NCI-H1436 (cell line): ENCODE measurements at regions not wholly inside any gene's neighbourhood (a gene's known extent, or its start where the extent isn't known, plus 50 kb on each side); places are given as distances from the start of the nearest gene placed in this dataset.
A peak's percentile ranks its signal among the peaks of the same experiment; 100 is the strongest.
"Not testable (repeated sequence)": the region's sequence is repeated elsewhere in the genome, so short reads cannot be mapped to it uniquely, and the experiment has no call there.

ENCODE experiments used
- DNase-seq: peaks from one replicate; lab custom pipeline; 2025; lab: John Stamatoyannopoulos, UW

DNA sequence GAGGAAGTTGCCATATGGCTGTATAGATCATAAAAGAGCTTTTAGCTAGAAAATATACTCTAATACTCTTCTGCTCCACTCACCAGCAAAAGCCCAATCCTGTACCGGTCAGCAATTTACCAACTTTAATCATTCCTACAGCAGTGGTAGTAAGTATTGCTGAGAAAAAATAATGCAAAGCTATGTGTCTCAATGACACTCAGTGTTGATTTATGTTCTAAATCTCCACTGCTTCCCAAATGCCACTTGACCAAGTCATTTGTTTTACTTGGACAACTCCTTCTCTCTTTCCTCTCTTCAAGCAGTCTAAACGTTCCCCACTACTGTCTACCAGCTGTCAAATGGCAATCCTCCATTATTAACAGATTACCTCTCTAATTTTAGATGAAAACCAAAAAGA lies 201.8 kb upstream of the GK2 start:
- no peak for DNase-seq

GRCh38 chr4:79607979-79608378 lies 200.0 kb upstream of the GK2 start:
- no peak for DNase-seq

DNA sequence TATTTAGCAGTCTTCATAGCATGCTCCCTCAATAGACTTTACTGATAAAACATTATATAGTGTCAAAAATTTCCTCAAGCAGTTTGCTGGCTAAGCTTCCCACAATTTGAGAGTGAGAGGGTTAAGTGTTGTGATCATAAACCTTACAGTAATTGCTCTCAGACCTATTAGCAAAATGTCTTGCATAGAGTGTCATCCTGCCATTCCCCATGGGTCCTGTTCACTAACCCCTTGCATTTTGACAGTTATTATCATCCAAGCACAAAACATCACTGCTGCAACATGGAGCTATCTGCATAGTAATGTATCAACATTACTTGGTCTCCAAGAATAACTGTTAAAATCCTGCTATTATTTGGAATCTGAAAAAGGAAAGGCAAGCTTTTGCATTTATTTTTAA lies 196.1 kb upstream of the GK2 start:
- DNase-seq, result no peak

GRCh38 chr4:79603681-79604080 lies 195.7 kb upstream of the GK2 start:
- no peak for DNase-seq

- no peak for DNase-seq
Measured at GRCh38 chr4:79599691-79600090, 191.7 kb upstream of the GK2 start.

GRCh38 chr4:79598801-79599200 lies 190.8 kb upstream of the GK2 start:
- DNase-seq, result no peak

DNA sequence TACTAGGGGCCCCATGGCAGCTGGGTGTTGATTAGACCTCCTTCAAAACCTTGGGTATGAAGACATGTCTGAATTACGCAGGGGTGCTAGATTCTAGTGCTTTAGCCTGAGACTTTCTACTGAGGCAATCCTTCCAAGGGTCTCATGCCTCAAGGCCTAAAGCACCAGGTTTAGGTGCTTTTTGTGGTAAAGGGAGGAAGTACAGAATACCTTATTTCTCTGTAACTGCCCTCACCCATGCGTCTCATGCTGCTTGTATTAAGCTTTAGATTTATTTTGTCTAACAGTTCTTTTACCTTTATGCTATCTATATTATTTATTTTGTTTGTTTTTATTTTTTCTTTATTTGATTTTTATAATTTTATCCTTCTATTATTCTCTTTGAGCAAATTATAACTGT lies 190.2 kb upstream of the GK2 start:
- DNase-seq, result no peak

- no peak for DNase-seq
Measured at GRCh38 chr4:79597266-79597665, 189.2 kb upstream of the GK2 start.

DNA sequence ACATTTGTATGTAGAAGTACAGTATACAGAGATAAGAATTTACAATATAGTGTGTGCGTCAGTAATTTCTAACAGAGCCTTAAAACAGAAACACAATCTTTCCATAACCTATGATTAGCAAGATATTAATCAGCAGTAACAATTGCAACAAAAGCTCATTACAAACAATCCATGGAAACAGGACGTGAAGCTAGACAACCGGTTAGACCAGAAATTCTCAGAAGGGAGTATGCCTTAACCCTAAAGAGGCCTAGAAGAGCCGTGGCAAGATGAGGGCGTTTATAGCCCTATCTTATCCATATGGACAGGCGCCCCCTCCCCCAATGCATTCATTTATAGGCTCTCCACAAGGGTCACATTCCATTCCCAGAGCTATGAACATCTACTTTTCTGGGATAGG lies 184.2 kb upstream of the GK2 start:
- not testable (repeated sequence) for DNase-seq

DNA sequence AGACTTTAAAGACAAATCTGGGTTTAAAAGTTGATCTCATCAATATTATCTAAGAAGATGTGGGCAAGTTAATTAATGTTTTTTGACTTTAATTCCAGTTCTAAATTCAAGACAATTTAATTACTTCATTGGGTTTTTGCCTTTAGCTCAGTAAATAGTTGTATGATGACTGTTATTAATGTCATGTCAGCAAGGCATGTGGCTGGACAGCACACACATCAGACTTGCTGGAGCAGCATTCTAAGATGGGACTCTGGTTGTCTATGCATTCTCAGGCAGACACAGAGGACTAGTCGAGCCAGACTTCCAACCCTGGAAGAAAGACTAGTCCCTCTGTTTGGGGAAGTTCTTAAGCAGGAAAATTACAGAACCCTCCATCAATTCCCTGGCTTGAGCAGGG lies 180.7 kb upstream of the GK2 start:
- DNase-seq, result no peak

DNA sequence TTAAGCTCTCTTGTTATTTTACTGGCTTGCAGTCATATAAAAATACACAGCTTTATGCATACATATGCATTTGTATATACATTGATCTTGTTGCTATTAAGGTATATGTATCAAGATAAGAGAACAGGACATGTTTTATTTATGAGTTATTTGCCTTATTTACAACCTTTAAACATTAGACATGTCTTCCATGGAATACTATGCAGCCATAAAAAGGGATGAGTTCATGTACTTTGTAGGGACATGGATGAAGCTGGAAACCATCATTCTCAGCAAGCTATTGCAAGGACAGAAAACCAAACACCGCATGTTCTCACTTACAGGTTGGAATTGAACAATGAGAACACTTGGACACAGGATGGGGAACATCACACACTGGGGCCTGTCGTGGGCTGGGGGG lies 179.2 kb upstream of the GK2 start:
- DNase-seq, result not testable (repeated sequence)

DNA sequence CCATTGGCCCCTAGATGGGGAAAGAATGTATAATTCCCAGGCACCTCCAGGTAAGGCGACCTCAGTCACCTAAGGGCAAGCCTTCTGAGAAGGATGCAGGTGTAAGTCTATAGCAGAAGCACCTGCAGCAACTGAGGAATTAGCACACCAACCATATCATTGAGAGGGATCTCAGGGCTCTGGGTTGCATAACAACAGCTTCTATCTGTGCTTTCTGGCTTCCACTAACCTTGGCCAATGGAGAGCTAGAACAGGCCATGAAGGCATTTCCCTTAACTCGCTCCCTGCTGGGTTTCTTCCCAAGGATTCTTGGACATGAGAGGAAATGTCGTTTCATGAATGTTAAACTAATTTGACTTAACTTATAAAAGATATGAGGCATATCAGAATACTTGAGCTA lies 177.8 kb upstream of the GK2 start:
- no peak for DNase-seq

DNA sequence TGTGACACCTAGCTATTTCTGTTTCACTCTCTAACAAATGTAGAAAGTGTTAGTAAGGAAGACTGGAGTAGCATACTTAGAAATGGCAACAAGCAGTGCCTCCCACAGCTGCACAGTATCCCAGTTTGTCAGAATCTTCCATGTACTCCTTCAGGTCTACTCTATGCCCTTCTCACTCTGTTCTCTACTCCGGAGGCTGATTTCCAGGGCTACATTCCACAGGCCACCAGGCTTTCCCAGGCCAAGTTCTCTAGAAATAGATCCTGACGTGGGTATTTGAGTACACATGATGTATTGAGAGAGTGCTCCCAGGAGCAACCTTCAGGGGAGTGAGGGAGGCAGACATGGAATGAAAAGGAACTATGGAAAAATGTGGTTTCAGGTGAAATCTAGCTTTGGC lies 177.3 kb upstream of the GK2 start:
- DNase-seq, result no peak

- no peak for DNase-seq
Measured at GRCh38 chr4:79584902-79585301, 176.9 kb upstream of the GK2 start.

- DNase-seq, result no peak
Measured at GRCh38 chr4:79584352-79584751, 176.3 kb upstream of the GK2 start.

- no peak for DNase-seq
Measured at GRCh38 chr4:79578606-79579005, 170.6 kb upstream of the GK2 start.

- peak; percentile 32 for DNase-seq
Measured at GRCh38 chr4:79576429-79576753, 168.4 kb upstream of the GK2 start.

- DNase-seq, result no peak
Measured at GRCh38 chr4:79575709-79576428, 167.8 kb upstream of the GK2 start.

DNA sequence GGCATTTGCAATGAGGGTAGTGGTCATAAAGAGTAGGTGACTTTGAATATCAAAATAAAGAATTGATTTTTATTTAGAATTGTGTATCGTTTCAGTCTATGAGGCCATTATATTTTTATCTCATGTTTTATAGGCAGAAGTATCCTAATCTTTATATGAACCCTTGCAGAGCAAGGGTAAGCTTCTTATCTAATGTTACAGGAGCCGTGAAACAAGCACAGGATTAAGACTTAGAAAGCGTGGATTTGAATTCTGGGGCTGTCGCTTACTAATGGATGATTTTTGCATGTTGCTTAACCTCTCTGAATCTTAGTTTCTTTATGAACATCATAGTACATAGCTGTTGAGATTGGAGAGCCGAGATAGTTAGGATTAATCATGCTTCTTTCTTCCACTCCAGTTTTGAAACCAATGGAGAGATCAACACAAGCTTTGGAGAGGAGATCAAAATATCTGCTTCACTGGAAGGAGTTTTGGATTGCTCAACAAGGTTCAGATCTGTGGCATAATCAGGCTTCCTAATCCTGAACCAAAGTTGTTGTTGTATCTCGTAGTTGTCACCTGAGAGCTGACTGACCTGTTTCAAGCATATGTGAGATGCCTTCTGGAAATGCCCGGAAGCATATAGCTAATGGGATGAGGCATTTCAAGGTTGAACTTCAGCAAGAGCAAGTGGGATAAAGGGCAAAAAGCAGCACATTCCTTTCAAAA lies 166.9 kb upstream of the GK2 start:
- DNase-seq, result no peak

DNA sequence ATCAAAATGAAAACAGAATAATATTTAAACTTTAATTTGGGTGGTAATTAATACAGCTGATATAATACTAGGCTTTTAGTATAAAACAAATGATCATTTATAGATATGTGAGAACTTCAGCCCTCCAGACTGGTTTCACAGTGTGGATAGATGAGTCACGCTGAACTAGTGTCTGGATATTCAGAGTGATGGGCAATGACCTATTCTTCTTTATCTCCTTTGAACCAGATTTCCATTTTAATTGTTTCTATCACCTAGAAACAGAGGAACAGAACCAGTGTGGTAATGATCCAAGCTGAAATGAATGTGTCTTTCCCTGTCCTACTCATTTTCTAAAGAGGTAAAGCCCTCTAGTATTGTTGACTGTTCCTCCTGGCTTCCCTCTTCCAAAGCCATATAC lies 155.2 kb upstream of the GK2 start:
- no peak for DNase-seq

DNA sequence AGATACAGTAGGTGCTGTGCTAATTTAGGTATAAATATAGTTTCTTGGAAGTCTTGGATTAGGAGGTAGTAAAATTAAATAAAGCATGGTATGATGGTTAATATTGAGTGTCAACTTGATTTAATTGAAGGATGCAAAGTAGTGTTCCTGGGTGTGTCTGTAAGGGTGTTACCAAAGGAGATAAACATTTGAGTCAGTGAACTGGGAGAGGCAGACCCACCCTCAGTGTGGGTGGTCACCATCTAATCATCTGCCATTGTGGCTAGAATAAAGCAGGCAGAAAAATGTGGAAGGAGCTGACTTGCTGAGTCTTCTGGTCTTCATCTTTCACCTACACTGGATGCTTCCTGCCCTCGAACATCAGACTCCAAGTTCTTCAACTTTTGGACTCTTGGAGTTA lies 153.7 kb upstream of the GK2 start:
- no peak for DNase-seq

DNA sequence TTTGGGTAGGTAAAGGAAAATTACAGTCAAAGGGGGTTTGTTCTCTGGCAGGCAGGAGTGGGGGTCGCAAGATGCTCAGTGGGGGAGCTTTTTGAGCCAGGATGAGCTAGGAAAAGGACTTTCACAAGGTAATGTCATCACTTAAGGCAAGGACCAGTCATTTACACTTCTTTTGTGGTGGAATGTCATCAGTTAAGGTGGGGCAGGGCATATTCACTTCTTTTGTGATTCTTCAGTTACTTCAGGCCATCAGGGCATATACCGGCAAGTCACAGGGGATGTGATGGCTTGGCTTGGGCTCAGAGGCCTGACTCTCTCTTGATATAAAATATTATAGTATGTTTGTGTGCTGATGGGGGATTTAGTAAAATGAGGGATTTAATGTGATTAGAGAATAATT lies 151.4 kb upstream of the GK2 start:
- not testable (repeated sequence) for DNase-seq

GRCh38 chr4:79552311-79552710 lies 144.3 kb upstream of the GK2 start:
- DNase-seq, result no peak

GRCh38 chr4:79551555-79551954 lies 143.5 kb upstream of the GK2 start:
- no peak for DNase-seq
